Body of pancreas (tissue), 4 donors: ENCODE measurements at regions not wholly inside any gene's neighbourhood (a gene's known extent, or its start where the extent isn't known, plus 50 kb on each side); places are given as distances from the start of the nearest gene placed in this dataset.

Source experiments
- ATAC-seq: fragments of 150-250 bp; one replicate; pipeline ENCODE4 v1.9.1; 2016
- DNase-seq, 4 donors: peaks; one replicate each; pipeline ENCODE4 v3.0.0-alpha.2; 2019
- H3K27ac ChIP-seq, 4 donors: fragments of 200-600 bp; sonication (generic); 1 replicate in 3 of 4; 2 replicates in 1 of 4; pipeline versions ENCODE4 v1.5.1 to v1.6.1; 2016 to 2019; ENCODE audit warnings: mild to moderate bottlenecking in 1 of 4, mixed read lengths in 1 of 4, moderate library complexity in 1 of 4
- H3K27me3 ChIP-seq, 2 donors: fragments of 200-600 bp; sonication (generic); one replicate each; pipeline ENCODE4 v1.6.0; 2016; ENCODE audit warnings: mild to moderate bottlenecking in 1 of 2
- H3K36me3 ChIP-seq, 2 donors: fragments of 200-600 bp; sonication (generic); replicated peaks in 1 of 2; 2 replicates each; pipeline ENCODE4 v1.5.1; 2016; ENCODE audit warnings: low read depth in 2 of 2; ENCODE audit not compliant: insufficient read depth in 1 of 2
- H3K4me1 ChIP-seq: fragments of 200-600 bp; sonication (generic); one replicate; pipeline ENCODE4 v1.6.0; 2016
- H3K4me3 ChIP-seq, 2 donors: fragments of 200-600 bp; sonication (generic); 1 replicate in 1 of 2; 2 replicates in 1 of 2; pipeline ENCODE4 v1.5.1; 2016 to 2019
- H3K9me3 ChIP-seq, 3 donors: fragments of 200-600 bp; sonication (generic); 1 replicate in 2 of 3; 2 replicates in 1 of 3; pipeline ENCODE4 v1.5.1; 2016
- POLR2A ChIP-seq, 3 donors: fragments of 450-650 bp; IDR thresholded peaks; one replicate each; pipeline ENCODE4 v1.6.1; 2016; ENCODE audit warnings: antibody characterized with exemption in 3 of 3, mild to moderate bottlenecking in 2 of 3
- WGBS, 2 donors: methylation state at CpG; one replicate each; pipeline ENCODE4 v1.1.5; 2017; 5-methylcytosine and 5-hydroxymethylcytosine counted together
- intact Hi-C: fragments of 100-400 bp; cut with DNase I; formaldehyde crosslinking; loops from one replicate; pipeline ENCODE4 v1.15.1; 2023
- TF ChIP-seq, protein P1 (sequence below), 7 experiments: fragments of 450-650 bp in 4 of 7; fragments of 200-600 bp in 3 of 7; sonication (generic) in 3 of 7; IDR thresholded peaks; one replicate each; pipeline ENCODE4 v1.5.1; 2016 to 2019; ENCODE audit warnings: antibody characterized with exemption in 7 of 7

GRCh38 chr20:63062188-63063140 is 55.7 kb upstream of the BHLHE23 start:
- TF ChIP-seq, protein P1, sequence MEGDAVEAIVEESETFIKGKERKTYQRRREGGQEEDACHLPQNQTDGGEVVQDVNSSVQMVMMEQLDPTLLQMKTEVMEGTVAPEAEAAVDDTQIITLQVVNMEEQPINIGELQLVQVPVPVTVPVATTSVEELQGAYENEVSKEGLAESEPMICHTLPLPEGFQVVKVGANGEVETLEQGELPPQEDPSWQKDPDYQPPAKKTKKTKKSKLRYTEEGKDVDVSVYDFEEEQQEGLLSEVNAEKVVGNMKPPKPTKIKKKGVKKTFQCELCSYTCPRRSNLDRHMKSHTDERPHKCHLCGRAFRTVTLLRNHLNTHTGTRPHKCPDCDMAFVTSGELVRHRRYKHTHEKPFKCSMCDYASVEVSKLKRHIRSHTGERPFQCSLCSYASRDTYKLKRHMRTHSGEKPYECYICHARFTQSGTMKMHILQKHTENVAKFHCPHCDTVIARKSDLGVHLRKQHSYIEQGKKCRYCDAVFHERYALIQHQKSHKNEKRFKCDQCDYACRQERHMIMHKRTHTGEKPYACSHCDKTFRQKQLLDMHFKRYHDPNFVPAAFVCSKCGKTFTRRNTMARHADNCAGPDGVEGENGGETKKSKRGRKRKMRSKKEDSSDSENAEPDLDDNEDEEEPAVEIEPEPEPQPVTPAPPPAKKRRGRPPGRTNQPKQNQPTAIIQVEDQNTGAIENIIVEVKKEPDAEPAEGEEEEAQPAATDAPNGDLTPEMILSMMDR (IDR thresholded peaks at IDR 0.05) = no peak
- TF ChIP-seq POLR2A (IDR thresholded peaks at IDR 0.05) = no peak
- Histone ChIP-seq H3K4me1 (no peaks in the 10 kb centered on the region), H3K36me3 (no peaks in the 10 kb centered on the region), H3K9me3 (no peaks in the 10 kb centered on the region), H3K27ac (no peak overlapping the region), H3K4me3 (no peak overlapping the region), H3K27me3 (peaks cover 0 to 13% of the 10 kb centered on the region in 2 donors)
- intact Hi-C loops = no loop called here
- DNase-seq (peak in 1 of 4 donors; percentile 2), ATAC-seq (no peak)
- 59 to 61% methylated on average over 22 to 23 of the region's 23 CpGs for WGBS, 2 donors

- Histone ChIP-seq H3K9me3 (no peaks in the 10 kb centered on the region), H3K27ac (no peak overlapping the region), H3K36me3 (no peaks in the 10 kb centered on the region), H3K4me1 (no peaks in the 10 kb centered on the region), H3K27me3 (peaks cover 0 to 13% of the 10 kb centered on the region in 2 donors), H3K4me3 (no peak overlapping the region)
- DNase-seq (peak in 1 of 4 donors; percentile 4), ATAC-seq (no peak)
- intact Hi-C loops = no loop called here
- TF ChIP-seq, protein P1 (IDR thresholded peaks at IDR 0.05) = no peak
- no peak for TF ChIP-seq POLR2A (IDR thresholded peaks at IDR 0.05)
- WGBS, 2 donors = 61 to 79% methylated on average over 14 of the region's 14 CpGs
These were observed 55.0 kb upstream of the BHLHE23 start for GRCh38 chr20:63061771-63062100.

DNA sequence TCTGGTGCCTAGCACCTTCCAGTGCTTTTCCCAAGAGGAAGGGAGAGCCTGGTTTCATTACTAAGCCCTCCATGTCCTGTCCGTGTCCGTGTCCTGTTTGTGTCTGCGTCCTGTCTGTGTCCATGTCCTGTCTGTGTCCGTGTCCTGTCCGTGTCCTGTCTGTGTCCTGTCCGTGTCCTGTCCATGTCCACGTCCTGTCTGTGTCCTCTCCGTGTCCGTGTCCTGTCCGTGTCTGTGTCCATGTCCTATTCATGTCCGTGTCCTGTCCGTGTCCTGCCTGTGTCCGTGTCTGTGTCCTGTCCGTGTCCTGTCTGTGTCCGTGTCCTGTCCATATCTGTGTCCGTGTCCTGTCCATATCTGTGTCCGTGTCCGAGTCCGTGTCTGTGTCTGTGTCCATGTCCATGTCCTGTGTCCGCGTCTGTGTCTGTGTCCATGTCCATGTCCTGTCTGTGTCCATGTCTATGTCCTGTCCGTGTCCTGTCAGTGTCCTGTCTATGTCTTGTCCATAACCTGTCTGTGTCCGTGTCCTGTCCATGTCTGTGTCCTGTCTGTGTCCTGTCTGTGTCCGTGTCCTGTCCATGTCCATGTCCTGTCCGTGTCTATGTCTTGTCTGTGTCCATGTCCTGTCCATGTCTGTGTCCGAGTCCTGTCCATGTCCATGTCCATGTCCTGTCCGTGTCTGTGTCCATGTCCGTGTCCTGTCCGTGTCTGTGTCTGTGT is 54.4 kb upstream of the BHLHE23 start:
- no peak for TF ChIP-seq POLR2A (IDR thresholded peaks at IDR 0.05)
- TF ChIP-seq, protein P1 (IDR thresholded peaks at IDR 0.05) = no peak
- no peaks in the 10 kb centered on the region for H3K36me3 ChIP-seq
- no peaks in the 10 kb centered on the region for H3K9me3 ChIP-seq
- intact Hi-C loops = no loop called here
- 74 to 87% methylated on average over 29 of the region's 29 CpGs for WGBS, 2 donors
- DNase-seq (peak in 2 of 4 donors; percentile 6 to 8), ATAC-seq (no peak)
- H3K4me3 ChIP-seq = no peak overlapping the region
- H3K27ac ChIP-seq = no peak overlapping the region
- peaks cover 0 to 13% of the 10 kb centered on the region in 2 donors for H3K27me3 ChIP-seq
- H3K4me1 ChIP-seq = no peaks in the 10 kb centered on the region

DNA sequence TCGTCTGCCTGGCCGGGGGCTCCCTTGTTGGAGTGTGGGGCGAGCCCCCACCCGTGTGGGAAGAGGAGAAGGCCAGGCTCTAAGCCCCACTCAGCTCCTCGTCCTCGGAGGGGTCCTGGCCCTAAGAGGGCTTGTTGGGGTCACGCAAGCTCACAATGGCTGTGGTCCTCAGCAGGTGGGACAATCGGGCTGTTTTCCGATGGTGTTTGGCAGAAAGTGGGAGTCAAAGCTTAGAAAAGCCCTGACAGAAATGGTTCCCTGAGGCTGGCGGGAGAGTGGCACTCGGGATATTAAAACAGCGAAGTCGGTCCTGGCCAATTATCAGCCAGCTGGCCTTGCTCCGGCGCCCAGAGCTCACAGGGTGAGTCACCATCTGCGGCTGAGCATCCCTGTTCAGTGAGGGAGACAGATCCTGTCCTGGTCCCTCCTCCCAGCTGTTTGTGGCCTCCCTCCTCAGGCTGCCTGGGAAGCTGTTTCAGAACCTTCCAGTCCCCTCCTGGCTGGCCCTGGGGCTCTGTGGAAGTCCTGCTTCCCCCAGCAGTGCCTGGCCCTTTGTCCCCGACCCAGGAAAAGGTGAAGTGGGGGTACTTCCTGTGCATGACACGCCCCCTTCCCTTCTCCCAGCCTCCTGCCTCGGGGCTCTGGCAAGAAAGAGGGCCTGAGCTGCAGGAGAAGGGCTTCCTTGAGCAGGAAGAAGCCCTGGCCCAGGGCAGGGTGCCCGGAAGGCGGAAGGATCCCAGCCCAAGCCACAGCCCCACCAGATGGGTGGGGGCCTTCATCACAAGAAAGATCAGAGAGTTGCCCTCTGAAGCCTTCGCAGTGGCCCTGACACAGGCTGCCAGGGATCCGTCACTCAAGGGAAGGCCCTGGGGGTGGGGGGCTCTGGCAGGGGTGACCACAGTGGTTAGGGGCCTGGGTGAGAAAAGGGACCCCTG is 53.6 kb upstream of the BHLHE23 start:
- Histone ChIP-seq H3K27ac (no peak overlapping the region), H3K9me3 (no peaks in the 10 kb centered on the region), H3K27me3 (peaks cover 0 to 13% of the 10 kb centered on the region in 2 donors), H3K4me1 (no peaks in the 10 kb centered on the region), H3K4me3 (no peak overlapping the region), H3K36me3 (no peaks in the 10 kb centered on the region)
- peak in 2 of 4 donors; percentile 5 for DNase-seq
- intact Hi-C loops = no loop called here
- WGBS, 2 donors = 50 to 52% methylated on average over 13 to 22 of the region's 23 CpGs
- no peak for ATAC-seq
- no peak for TF ChIP-seq POLR2A (IDR thresholded peaks at IDR 0.05)
- TF ChIP-seq, protein P1 (IDR thresholded peaks at IDR 0.05) = no peak
